IPS-NIHi7 (cell line): ENCODE measurements at regions not wholly inside any gene's neighbourhood (a gene's known extent, or its start where the extent isn't known, plus 50 kb on each side); places are given as distances from the start of the nearest gene placed in this dataset.
A peak's percentile ranks its signal among the peaks of the same experiment; 100 is the strongest.
"Not testable (repeated sequence)": the region's sequence is repeated elsewhere in the genome, so short reads cannot be mapped to it uniquely, and the experiment has no call there.

Source experiments
- DNase-seq: peaks from one replicate; pipeline ENCODE4 v3.0.0; 2012; ENCODE audit warnings: mixed read lengths; ENCODE audit errors: extremely low spot score

DNA sequence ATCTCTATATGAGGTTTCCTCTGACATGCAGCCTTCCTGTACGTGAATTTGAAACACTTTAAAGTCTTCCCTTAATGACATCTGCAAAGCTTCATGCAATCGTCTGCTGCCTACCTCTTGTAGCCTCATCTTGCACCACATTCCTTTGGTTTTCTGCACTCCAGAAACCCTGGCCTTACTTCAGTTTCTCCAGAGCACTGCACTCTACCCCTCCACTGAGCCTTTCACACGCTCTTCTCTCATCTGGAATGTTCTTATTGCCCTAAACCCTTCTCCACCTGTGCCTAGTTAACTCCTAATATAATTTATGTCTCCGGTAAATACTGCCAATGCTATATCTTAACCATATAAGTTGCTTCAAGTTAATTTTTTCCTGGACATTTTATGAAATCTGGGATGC, 168.8 kb upstream of the SLC27A6 start:
- DNase-seq = no peak

DNA sequence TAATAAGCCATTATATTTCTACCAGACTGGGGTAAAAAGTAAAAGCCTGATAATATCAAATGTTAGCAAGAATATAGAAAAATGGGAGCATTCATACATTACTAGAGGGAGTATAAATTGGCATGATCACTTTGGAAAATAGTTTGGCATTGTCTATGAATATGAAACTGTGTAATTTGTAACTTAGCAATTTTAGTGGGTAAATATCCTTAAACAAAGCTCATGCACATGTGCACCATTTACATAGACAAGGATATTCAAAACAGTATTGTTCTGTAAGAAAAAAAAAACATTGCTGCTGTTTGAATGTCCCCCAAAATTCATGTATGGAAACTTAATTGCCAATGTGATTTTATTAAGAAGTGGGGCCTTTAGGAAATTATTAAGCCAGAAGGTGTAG, 166.4 kb upstream of the SLC27A6 start:
- no peak for DNase-seq

DNA sequence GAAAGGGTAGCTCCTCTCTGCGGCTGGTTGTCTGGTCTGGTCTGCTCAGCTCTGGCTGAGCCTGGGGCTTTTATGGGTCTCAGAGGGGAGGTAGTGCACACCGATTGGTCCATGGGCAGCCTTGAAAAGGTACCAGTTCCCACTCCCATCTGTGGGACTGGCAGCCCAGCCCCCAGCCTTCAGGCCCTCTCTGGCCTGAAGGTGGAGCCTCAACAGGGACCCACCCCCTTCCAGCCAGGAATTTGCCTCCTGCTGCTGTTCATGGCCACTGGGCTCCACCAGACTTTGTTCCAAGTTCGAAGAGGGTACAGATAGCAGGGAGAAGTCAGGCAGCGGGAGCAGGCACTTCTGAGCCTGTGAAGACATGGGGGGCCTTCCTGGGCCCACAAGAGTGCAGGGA, 165.3 kb upstream of the SLC27A6 start:
- DNase-seq = no peak

- no peak for DNase-seq
These were observed 164.9 kb upstream of the SLC27A6 start for GRCh38 chr5:128800377-128800776.

GRCh38 chr5:128813317-128814070, 151.8 kb upstream of the SLC27A6 start:
- no peak for DNase-seq

DNA sequence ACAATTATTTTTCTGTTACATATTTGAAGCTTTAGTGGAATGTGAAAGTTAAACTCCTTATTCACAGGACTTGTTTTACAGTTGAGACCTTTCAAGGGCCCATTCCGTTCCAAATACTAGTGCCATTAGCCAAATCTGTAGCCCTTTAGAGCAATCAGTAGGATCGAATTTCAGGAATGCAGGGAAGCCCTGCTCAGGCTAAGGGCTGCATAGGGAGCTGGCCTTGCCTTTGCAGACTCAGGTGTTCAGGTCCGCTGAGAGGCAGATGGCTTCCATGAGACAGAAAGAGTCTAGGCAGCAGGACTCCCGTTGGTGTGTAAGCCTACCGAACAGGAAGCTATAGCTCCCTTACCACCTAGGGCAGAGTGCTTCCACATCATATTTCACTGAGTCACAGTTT, 150.1 kb upstream of the SLC27A6 start:
- peak; percentile 70 for DNase-seq

DNA sequence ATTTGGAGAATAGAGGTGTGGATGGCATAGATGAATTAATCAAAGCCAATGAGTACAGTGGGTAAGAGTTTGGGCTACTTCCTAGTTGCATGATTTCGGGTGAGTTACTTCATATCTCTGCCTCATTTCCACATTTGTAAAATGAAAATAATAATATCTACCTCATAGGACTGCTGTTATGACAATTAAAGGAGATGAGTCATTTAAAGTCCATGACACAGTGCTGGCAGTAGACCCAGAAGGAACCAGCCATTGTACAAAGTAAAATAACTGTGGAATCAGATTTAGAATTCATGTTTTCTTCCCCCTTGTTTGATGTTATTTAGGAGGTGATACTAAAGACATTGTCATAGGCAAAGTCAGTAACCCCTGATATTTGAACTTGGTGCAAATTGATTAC, 139.5 kb upstream of the SLC27A6 start:
- DNase-seq = no peak

GRCh38 chr5:128826275-128826674, 139.0 kb upstream of the SLC27A6 start:
- DNase-seq = no peak

DNA sequence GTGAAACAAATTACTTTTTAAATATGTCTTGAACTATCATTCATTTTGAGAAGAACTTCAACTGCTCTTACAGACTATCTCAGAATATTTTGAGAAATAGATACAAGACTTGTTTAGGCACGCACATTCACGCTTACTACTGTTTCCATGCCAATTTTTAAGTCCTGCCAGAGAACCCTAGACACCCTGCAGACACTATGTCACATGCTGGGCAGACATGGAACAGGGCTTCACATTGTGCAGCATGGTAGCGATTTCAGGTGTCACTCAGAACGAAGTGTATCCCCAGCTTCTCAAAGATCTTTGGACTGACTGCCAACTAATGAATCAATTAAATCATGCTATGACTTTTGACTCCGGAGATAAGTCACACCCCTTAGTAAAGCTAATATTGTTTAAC, 128.7 kb upstream of the SLC27A6 start:
- no peak for DNase-seq

GRCh38 chr5:128838623-128839022, 126.7 kb upstream of the SLC27A6 start:
- no peak for DNase-seq

DNA sequence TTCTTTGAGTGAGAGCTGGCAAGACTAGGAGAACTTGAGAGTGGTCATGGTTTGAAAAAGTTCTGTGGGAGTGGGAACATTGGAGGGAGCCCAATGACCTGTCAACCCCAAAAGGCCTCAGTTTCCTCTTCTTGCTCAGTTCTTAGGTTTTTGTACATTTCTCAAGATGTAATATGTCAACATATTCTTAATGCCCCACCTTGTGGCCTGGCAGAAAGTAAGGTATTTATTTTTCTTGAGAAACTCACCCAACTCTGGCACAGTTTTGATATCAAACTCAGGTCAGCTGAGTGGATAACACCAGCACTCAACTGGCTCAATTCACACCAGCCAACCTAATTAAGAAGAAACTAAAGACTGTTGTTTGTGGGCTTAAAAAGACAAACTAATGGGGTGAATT, 123.0 kb upstream of the SLC27A6 start:
- no peak for DNase-seq

- no peak for DNase-seq
These were observed 120.8 kb upstream of the SLC27A6 start for GRCh38 chr5:128844354-128844923.

DNA sequence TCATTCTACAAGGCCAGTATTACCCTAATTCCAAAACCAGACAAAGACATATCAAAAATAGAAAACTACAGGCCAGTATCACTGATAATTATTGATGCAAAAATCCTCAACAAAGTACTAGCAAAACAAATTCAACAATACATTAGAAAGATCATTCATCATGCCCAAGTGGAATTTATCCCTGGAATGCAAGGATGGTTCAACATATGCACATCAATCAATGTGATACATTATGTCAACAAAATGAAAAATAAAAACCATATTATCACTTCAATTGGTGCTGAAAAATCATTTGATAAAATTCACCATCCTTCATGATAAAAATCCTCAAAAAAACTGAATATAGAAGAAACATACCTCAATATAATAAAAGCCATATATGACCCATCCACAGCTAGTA, 115.2 kb upstream of the SLC27A6 start:
- DNase-seq = no peak

- DNase-seq = no peak
These were observed 110.4 kb upstream of the SLC27A6 start for GRCh38 chr5:128854931-128855330.

DNA sequence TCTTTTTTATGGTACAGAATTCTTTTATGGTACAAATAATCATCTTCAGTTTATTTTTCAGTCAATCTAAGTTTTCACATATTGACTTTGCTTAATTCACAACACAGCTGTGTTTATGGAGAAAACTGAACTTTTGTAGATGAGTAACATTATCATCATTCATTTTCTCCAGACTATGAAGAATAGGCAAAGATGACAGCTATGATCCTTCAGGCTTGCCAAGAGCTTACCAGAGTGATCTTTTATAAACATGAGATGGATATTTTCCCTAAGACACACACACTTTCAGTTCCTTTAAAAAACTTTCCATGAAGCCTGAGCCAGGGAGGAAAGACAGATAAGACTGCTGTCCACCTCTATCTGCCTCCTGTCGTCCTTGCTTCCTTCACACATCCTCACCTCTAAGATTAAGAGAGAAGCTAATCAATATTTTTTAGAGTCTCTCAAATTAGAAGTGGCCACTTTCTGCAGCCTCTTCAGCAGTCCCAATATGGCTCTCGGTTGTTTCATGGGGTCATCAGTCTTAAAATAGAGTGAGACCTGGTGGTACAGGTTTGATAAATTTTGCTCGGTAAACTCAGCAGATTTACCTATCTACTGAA, 108.1 kb upstream of the SLC27A6 start:
- DNase-seq = no peak

DNA sequence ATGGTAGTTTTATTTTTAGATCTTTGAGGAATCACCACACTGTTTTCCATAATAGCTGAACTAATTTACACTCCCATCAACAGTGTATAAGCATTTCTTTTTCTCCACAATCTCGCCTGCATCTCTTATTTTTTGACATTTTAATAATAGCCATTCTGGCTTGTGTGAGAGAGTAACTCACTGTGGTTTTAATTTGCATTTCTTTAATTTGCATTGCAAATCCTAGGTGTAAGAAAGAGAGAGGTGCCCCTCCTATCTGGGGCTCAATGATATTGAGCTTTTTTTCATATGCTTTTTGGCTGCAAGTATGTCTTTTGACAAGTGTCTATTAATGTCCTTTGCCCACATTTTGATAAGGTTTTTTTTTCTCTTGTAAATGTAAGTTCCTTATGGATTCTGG, 106.3 kb upstream of the SLC27A6 start:
- DNase-seq = no peak

GRCh38 chr5:128861155-128861554, 104.1 kb upstream of the SLC27A6 start:
- not testable (repeated sequence) for DNase-seq

- peak; percentile 36 for DNase-seq
These were observed 95.3 kb upstream of the SLC27A6 start for GRCh38 chr5:128869970-128870369.

- DNase-seq = no peak
These were observed 94.9 kb upstream of the SLC27A6 start for GRCh38 chr5:128870373-128870772.

DNA sequence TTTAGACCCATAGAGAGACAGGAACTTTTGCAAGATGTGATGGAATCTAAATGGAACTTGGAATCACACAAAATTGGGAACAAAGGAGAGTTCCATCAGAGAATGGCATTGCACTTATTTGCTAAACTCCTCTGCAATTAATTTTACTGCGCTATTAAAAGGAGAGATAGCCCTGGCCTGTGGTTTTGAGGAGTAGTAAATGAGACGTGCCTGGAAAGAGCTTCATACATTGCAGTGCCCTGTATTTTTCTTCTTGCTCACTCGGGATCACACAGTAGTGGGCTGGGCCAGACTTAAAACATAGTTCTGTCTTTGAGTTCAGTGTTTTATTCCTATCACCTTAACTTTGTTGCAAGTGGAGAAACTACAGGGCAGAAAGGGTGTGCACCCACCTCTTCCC, 94.4 kb upstream of the SLC27A6 start:
- DNase-seq = no peak

GRCh38 chr5:128876569-128877382, 88.5 kb upstream of the SLC27A6 start:
- no peak for DNase-seq

DNA sequence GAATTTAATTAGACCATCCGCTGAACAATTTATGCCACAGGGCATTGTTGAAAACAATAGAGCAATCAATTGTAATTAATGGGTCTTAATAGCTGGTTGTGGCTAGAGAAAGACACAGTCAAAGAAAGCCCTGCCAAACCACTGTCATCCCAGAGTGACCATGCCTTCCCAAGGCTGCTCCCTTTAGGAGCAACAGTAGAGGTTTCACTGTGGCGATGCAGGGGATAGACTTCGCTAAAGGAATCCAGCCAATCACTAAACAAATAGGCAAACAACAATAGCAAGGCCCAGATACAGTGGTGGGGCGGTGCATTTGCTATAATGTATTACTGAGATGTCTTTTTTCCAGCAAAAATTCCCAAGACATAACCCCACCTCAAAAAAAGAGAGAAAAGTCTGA, 87.8 kb upstream of the SLC27A6 start:
- peak; percentile 21 for DNase-seq
